ENCODE measurements at regions not wholly inside any gene's neighbourhood (a gene's known extent, or its start where the extent isn't known, plus 50 kb on each side); places are given as distances from the start of the nearest gene placed in this dataset.

- Histone ChIP-seq H3K27me3 (replicated peaks; ENCODE audit: insufficient read depth, low read length) (no peaks in the 10 kb centered on the region), H3F3A (ENCODE audit: insufficient read depth, low read length) (no peaks in the 10 kb centered on the region), H3K36me3 (replicated peaks; ENCODE audit: insufficient read depth, low read length) (no peaks in the 10 kb centered on the region), H3K4me3 (ENCODE audit: low read length) (no peak overlapping the region), H3K9me3 (replicated peaks; ENCODE audit: insufficient read depth, low read length) (no peaks in the 10 kb centered on the region), H4K20me1 (ENCODE audit: insufficient read depth, low read length) (no peaks in the 10 kb centered on the region), H3K9ac (ENCODE audit: low read length) (no peak overlapping the region), H3K9me2 (replicated peaks; ENCODE audit: insufficient read depth, low read length) (no peaks in the 10 kb centered on the region), H3K27ac (ENCODE audit: low read length) (no peak overlapping the region), H3K79me2 (ENCODE audit: low read length) (no peaks in the 10 kb centered on the region), H2AFZ (ENCODE audit: low read length) (no peak overlapping the region), H3K4me1 (ENCODE audit: low read length) (no peaks in the 10 kb centered on the region), H3K4me2 (ENCODE audit: low read depth, low read length) (no peak overlapping the region)
- no peak for DNase-seq
- TF ChIP-seq EZH2phosphoT487 (IDR thresholded peaks at IDR 0.05; ENCODE audit: low read length) (no peak), EZH2 (optimal IDR thresholded peaks at IDR 0.05; ENCODE audit: low read depth, low read length) (no peak), CTCF (IDR thresholded peaks at IDR 0.05; ENCODE audit: low read length) (no peak)
These were observed 197.8 kb upstream of the ZNF717 start for GRCh38 chr3:75983111-75983510.

GRCh38 chr3:75983609-75984290 lies 198.4 kb upstream of the ZNF717 start:
- no peaks in the 10 kb centered on the region for H3K27me3 ChIP-seq (replicated peaks; ENCODE audit: insufficient read depth, low read length)
- no peaks in the 10 kb centered on the region for H3K36me3 ChIP-seq (replicated peaks; ENCODE audit: insufficient read depth, low read length)
- H3K4me2 ChIP-seq (ENCODE audit: low read depth, low read length), result no peak overlapping the region
- no peaks in the 10 kb centered on the region for H3K79me2 ChIP-seq (ENCODE audit: low read length)
- no peak overlapping the region for H3K9ac ChIP-seq (ENCODE audit: low read length)
- no peaks in the 10 kb centered on the region for H3F3A ChIP-seq (ENCODE audit: insufficient read depth, low read length)
- H3K4me3 ChIP-seq (ENCODE audit: low read length), result no peak overlapping the region
- no peak overlapping the region for H2AFZ ChIP-seq (ENCODE audit: low read length)
- DNase-seq, result no peak
- no peaks in the 10 kb centered on the region for H4K20me1 ChIP-seq (ENCODE audit: insufficient read depth, low read length)
- no peak overlapping the region for H3K27ac ChIP-seq (ENCODE audit: low read length)
- H3K4me1 ChIP-seq (ENCODE audit: low read length), result no peaks in the 10 kb centered on the region
- H3K9me2 ChIP-seq (replicated peaks; ENCODE audit: insufficient read depth, low read length), result no peaks in the 10 kb centered on the region
- H3K9me3 ChIP-seq (replicated peaks; ENCODE audit: insufficient read depth, low read length), result no peaks in the 10 kb centered on the region
- TF ChIP-seq EZH2 (optimal IDR thresholded peaks at IDR 0.05; ENCODE audit: low read depth, low read length), result no peak
- TF ChIP-seq CTCF (IDR thresholded peaks at IDR 0.05; ENCODE audit: low read length), result no peak
- no peak for TF ChIP-seq EZH2phosphoT487 (IDR thresholded peaks at IDR 0.05; ENCODE audit: low read length)

- Histone ChIP-seq H3F3A (ENCODE audit: insufficient read depth, low read length) (no peaks in the 10 kb centered on the region), H3K9me3 (replicated peaks; ENCODE audit: insufficient read depth, low read length) (no peaks in the 10 kb centered on the region), H3K27ac (ENCODE audit: low read length) (no peak overlapping the region), H2AFZ (ENCODE audit: low read length) (no peak overlapping the region), H3K4me3 (ENCODE audit: low read length) (no peak overlapping the region), H3K79me2 (ENCODE audit: low read length) (no peaks in the 10 kb centered on the region), H3K9ac (ENCODE audit: low read length) (no peak overlapping the region), H3K27me3 (replicated peaks; ENCODE audit: insufficient read depth, low read length) (no peaks in the 10 kb centered on the region), H3K4me1 (ENCODE audit: low read length) (no peaks in the 10 kb centered on the region), H4K20me1 (ENCODE audit: insufficient read depth, low read length) (no peaks in the 10 kb centered on the region), H3K4me2 (ENCODE audit: low read depth, low read length) (no peak overlapping the region), H3K9me2 (replicated peaks; ENCODE audit: insufficient read depth, low read length) (no peaks in the 10 kb centered on the region), H3K36me3 (replicated peaks; ENCODE audit: insufficient read depth, low read length) (no peaks in the 10 kb centered on the region)
- no peak for TF ChIP-seq EZH2phosphoT487 (IDR thresholded peaks at IDR 0.05; ENCODE audit: low read length)
- TF ChIP-seq EZH2 (optimal IDR thresholded peaks at IDR 0.05; ENCODE audit: low read depth, low read length), result no peak
- TF ChIP-seq CTCF (IDR thresholded peaks at IDR 0.05; ENCODE audit: low read length), result no peak
- no peak for DNase-seq
These were observed 200.1 kb upstream of the ZNF717 start for GRCh38 chr3:75985432-75985831.
